Endometrium (tissue), 2 donors: ENCODE measurements at regions not wholly inside any gene's neighbourhood (a gene's known extent, or its start where the extent isn't known, plus 50 kb on each side); places are given as distances from the start of the nearest gene placed in this dataset.

Experiments
- FAIRE-seq: peaks from 2 replicates; lab custom pipeline; 2012; peaks lifted over from hg19 to GRCh38; lab: Jason Lieb, UNC
- donor health status: control.
- donor health status: control.

- FAIRE-seq, result no peak
These were observed 230.4 kb upstream of the CA10 start for GRCh38 chr17:52388941-52389340.

- FAIRE-seq, result no peak
These were observed 226.2 kb upstream of the CA10 start for GRCh38 chr17:52384695-52385094.

- no peak for FAIRE-seq
These were observed 225.1 kb upstream of the CA10 start for GRCh38 chr17:52383493-52384100.

GRCh38 chr17:52378860-52379259 is 220.3 kb upstream of the CA10 start:
- FAIRE-seq, result no peak

- FAIRE-seq, result no peak
These were observed 217.6 kb upstream of the CA10 start for GRCh38 chr17:52376137-52376536.

GRCh38 chr17:52368886-52369285 is 210.4 kb upstream of the CA10 start:
- FAIRE-seq, result no peak

- FAIRE-seq, result no peak
These were observed 199.3 kb upstream of the CA10 start for GRCh38 chr17:52357854-52358253.

GRCh38 chr17:52336796-52337195 is 178.3 kb upstream of the CA10 start:
- no peak for FAIRE-seq

GRCh38 chr17:52306314-52306713 is 147.8 kb upstream of the CA10 start:
- FAIRE-seq, result no peak

GRCh38 chr17:52298881-52299280 is 140.4 kb upstream of the CA10 start:
- no peak for FAIRE-seq

GRCh38 chr17:52297230-52298010 is 138.9 kb upstream of the CA10 start:
- no peak for FAIRE-seq

GRCh38 chr17:52294301-52294700 is 135.8 kb upstream of the CA10 start:
- FAIRE-seq, result no peak

GRCh38 chr17:52287611-52288010 is 129.1 kb upstream of the CA10 start:
- no peak for FAIRE-seq

- FAIRE-seq, result no peak
These were observed 125.4 kb upstream of the CA10 start for GRCh38 chr17:52283872-52284271.

- no peak for FAIRE-seq
These were observed 118.0 kb upstream of the CA10 start for GRCh38 chr17:52276381-52277008.

GRCh38 chr17:52271781-52272180 is 113.3 kb upstream of the CA10 start:
- FAIRE-seq, result no peak

- no peak for FAIRE-seq
These were observed 96.8 kb upstream of the CA10 start for GRCh38 chr17:52255347-52255746.

- FAIRE-seq, result no peak
These were observed 86.2 kb upstream of the CA10 start for GRCh38 chr17:52244689-52245088.

- no peak for FAIRE-seq
These were observed 83.8 kb upstream of the CA10 start for GRCh38 chr17:52242268-52242667.

- FAIRE-seq, result no peak
These were observed 78.6 kb upstream of the CA10 start for GRCh38 chr17:52237151-52237550.

- no peak for FAIRE-seq
These were observed 77.0 kb upstream of the CA10 start for GRCh38 chr17:52235516-52235915.

- FAIRE-seq, result no peak
These were observed 75.1 kb upstream of the CA10 start for GRCh38 chr17:52233632-52234031.

GRCh38 chr17:52233176-52233575 is 74.7 kb upstream of the CA10 start:
- no peak for FAIRE-seq

GRCh38 chr17:52228823-52229222 is 70.3 kb upstream of the CA10 start:
- no peak for FAIRE-seq
